HG02763 (cell line): ENCODE measurements at regions not wholly inside any gene's neighbourhood (a gene's known extent, or its start where the extent isn't known, plus 50 kb on each side); places are given as distances from the start of the nearest gene placed in this dataset.
"Not testable (repeated sequence)": the region's sequence is repeated elsewhere in the genome, so short reads cannot be mapped to it uniquely, and the experiment has no call there.

Source experiments
- ATAC-seq: cut with Tn5 transposase; IDR thresholded peaks from one replicate; pipeline ENCODE4 v1.9.1; 2021; ENCODE audit warnings: mild to moderate bottlenecking, moderate library complexity; ENCODE audit not compliant: unreplicated experiment

- no peak for ATAC-seq
Observed at GRCh38 chr1:38758820-38759219, 100.8 kb downstream of the RRAGC start.

GRCh38 chr1:38746941-38747600 lies 112.5 kb downstream of the RRAGC start:
- ATAC-seq = no peak

GRCh38 chr1:38746402-38746935 lies 113.1 kb downstream of the RRAGC start:
- ATAC-seq = no peak

- ATAC-seq = no peak
Observed at GRCh38 chr1:38745476-38746401, 113.8 kb downstream of the RRAGC start.

- no peak for ATAC-seq
Observed at GRCh38 chr1:38744452-38745350, 114.9 kb downstream of the RRAGC start.

GRCh38 chr1:38743184-38743583 lies 116.4 kb downstream of the RRAGC start:
- ATAC-seq = no peak

- no peak for ATAC-seq
Observed at GRCh38 chr1:38741341-38741740, 118.2 kb downstream of the RRAGC start.

GRCh38 chr1:38740487-38740886 lies 119.1 kb downstream of the RRAGC start:
- ATAC-seq = no peak

- no peak for ATAC-seq
Observed at GRCh38 chr1:38738207-38738606, 121.4 kb downstream of the RRAGC start.

- ATAC-seq = no peak
Observed at GRCh38 chr1:38736399-38736798, 123.2 kb downstream of the RRAGC start.

GRCh38 chr1:38735651-38736161 lies 123.9 kb downstream of the RRAGC start:
- no peak for ATAC-seq

- no peak for ATAC-seq
Observed at GRCh38 chr1:38733761-38734160, 125.8 kb downstream of the RRAGC start.

- ATAC-seq = no peak
Observed at GRCh38 chr1:38730511-38731397, 128.8 kb downstream of the RRAGC start.

- no peak for ATAC-seq
Observed at GRCh38 chr1:38728585-38728908, 131.0 kb downstream of the RRAGC start.

- no peak for ATAC-seq
Observed at GRCh38 chr1:38727684-38728584, 131.6 kb downstream of the RRAGC start.

- ATAC-seq = not testable (repeated sequence)
Observed at GRCh38 chr1:38725321-38725961, 134.1 kb downstream of the RRAGC start.

GRCh38 chr1:38724160-38725131 lies 135.1 kb downstream of the RRAGC start:
- no peak for ATAC-seq
